PC-9 (cell line): ENCODE measurements at regions not wholly inside any gene's neighbourhood (a gene's known extent, or its start where the extent isn't known, plus 50 kb on each side); places are given as distances from the start of the nearest gene placed in this dataset.

Experiments used
- BruUV-seq: library from RNA; stranded (reverse); fragments of 400-500 nt; replicated peaks from 2 replicates; lab custom pipeline; 2021; lab: Mats Ljungman, UMichigan
- CTCF ChIA-PET: fragments of 300-600 bp; sonication (Branson Sonifier 250); formaldehyde crosslinking; loops from one replicate; lab custom pipeline; 2022; ENCODE audit warnings: antibody characterized with exemption; lab: Charles Lee
- POLR2A ChIA-PET: fragments of 300-600 bp; sonication (Branson Sonifier 250); formaldehyde crosslinking; loops from one replicate; lab custom pipeline; 2022; ENCODE audit warnings: antibody characterized with exemption; ENCODE audit not compliant: unreplicated experiment; lab: Charles Lee
- DNase-seq, 2 experiments: peaks; one replicate each; pipeline versions ENCODE4 v3.0.0 to v3.0.0-alpha.2; 2015 to 2022; ENCODE audit warnings: mixed read lengths in 1 of 2
- H2AFZ ChIP-seq: fragments of 200-600 bp; sonication (generic); 2 replicates; pipeline ENCODE4 v1.8.1; 2017; ENCODE audit warnings: antibody characterized with exemption
- H3F3A ChIP-seq: fragments of 200-600 bp; sonication (generic); 2 replicates; pipeline ENCODE4 v1.8.1; 2017; ENCODE audit warnings: antibody characterized with exemption, mild to moderate bottlenecking, low read depth; ENCODE audit not compliant: insufficient read depth
- H3K27ac ChIP-seq: fragments of 200-600 bp; sonication (generic); 2 replicates; pipeline ENCODE4 v1.6.1; 2016; ENCODE audit warnings: mixed run types
- H3K27me3 ChIP-seq: fragments of 200-600 bp; sonication (generic); 2 replicates; pipeline ENCODE4 v1.6.1; 2016; ENCODE audit warnings: low read depth, mixed run types; ENCODE audit not compliant: insufficient read depth
- H3K36me3 ChIP-seq: fragments of 200-600 bp; sonication (generic); 2 replicates; pipeline ENCODE4 v1.6.1; 2016; ENCODE audit warnings: low read depth, mixed run types
- H3K4me1 ChIP-seq: fragments of 200-600 bp; sonication (generic); replicated peaks from 2 replicates; pipeline ENCODE4 v1.6.1; 2016; ENCODE audit warnings: mixed run types; ENCODE audit not compliant: insufficient read depth
- H3K4me2 ChIP-seq: fragments of 200-600 bp; sonication (generic); 2 replicates; pipeline ENCODE4 v1.6.1; 2017; ENCODE audit warnings: mixed run types
- H3K4me3 ChIP-seq: fragments of 200-600 bp; sonication (generic); 2 replicates; pipeline ENCODE4 v1.6.1; 2016; ENCODE audit warnings: mixed run types
- H3K79me2 ChIP-seq: fragments of 200-600 bp; sonication (generic); 2 replicates; pipeline ENCODE4 v1.6.1; 2017; ENCODE audit warnings: low read depth, mixed run types
- H3K9me2 ChIP-seq: fragments of 200-600 bp; sonication (generic); 2 replicates; pipeline ENCODE4 v1.8.1; 2017; ENCODE audit warnings: mild to moderate bottlenecking; ENCODE audit not compliant: insufficient read depth
- H3K9me3 ChIP-seq: fragments of 200-600 bp; sonication (generic); 2 replicates; pipeline ENCODE4 v1.8.1; 2016; ENCODE audit warnings: low read depth; ENCODE audit not compliant: insufficient read depth
- H4K20me1 ChIP-seq: fragments of 200-600 bp; sonication (generic); 2 replicates; pipeline ENCODE4 v1.8.1; 2017; ENCODE audit not compliant: insufficient read depth
- EZH2 ChIP-seq: fragments of 200-600 bp; sonication (generic); IDR thresholded peaks from 2 replicates; pipeline ENCODE4 v1.8.0; 2017; ENCODE audit warnings: antibody characterized with exemption, low read depth
- intact Hi-C: fragments of 100-400 bp; cut with micrococcal nuclease; formaldehyde crosslinking; loops from one replicate; pipeline ENCODE4 v1.10.0; 2022; ENCODE audit not compliant: unreplicated experiment
- TF ChIP-seq, protein P1 (sequence below): fragments of 200-600 bp; sonication (generic); conservative IDR thresholded peaks from 2 replicates; pipeline ENCODE4 v1.6.1; 2017; ENCODE audit warnings: mixed run types, antibody characterized with exemption, mild to moderate bottlenecking, moderate library complexity

DNA sequence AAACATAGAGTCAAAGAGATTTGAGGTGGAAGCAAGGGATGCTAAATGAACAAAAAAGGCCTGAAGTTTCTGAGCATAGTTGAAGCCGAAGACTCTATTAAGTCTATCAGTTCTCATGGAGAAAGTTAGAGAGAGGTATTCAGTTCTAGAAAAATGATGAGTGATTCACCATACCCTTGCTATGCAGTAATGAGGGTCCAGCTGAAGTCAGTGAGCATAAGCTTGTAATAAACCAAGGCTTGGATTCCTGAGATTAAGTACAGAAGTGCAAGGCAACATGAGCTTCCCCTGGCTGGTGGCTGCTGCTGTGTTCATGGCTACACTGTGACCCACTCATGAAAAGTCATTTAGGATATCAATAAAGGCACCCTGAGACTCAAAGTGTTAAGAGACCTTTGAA lies 129.7 kb upstream of the MTAP start:
- DNase-seq, result no peak
- intact Hi-C loops, result no loop called here
- BruUV-seq, result no TSS peak
- POLR2A ChIA-PET, result interaction anchor here (0.5 kb wide), 1 partner anchor 215 kb away, joined by 4 read pairs; no protein-coding TSS in a partner anchor
- no peak overlapping the region for H3K27ac ChIP-seq
- TF ChIP-seq, protein P1, sequence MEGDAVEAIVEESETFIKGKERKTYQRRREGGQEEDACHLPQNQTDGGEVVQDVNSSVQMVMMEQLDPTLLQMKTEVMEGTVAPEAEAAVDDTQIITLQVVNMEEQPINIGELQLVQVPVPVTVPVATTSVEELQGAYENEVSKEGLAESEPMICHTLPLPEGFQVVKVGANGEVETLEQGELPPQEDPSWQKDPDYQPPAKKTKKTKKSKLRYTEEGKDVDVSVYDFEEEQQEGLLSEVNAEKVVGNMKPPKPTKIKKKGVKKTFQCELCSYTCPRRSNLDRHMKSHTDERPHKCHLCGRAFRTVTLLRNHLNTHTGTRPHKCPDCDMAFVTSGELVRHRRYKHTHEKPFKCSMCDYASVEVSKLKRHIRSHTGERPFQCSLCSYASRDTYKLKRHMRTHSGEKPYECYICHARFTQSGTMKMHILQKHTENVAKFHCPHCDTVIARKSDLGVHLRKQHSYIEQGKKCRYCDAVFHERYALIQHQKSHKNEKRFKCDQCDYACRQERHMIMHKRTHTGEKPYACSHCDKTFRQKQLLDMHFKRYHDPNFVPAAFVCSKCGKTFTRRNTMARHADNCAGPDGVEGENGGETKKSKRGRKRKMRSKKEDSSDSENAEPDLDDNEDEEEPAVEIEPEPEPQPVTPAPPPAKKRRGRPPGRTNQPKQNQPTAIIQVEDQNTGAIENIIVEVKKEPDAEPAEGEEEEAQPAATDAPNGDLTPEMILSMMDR, result no peak
- TF ChIP-seq EZH2, result no peak
- H3K9me2 ChIP-seq, result no peaks in the 10 kb centered on the region
- H4K20me1 ChIP-seq, result no peaks in the 10 kb centered on the region
- H3K79me2 ChIP-seq, result no peaks in the 10 kb centered on the region
- peaks cover 11% of the 10 kb centered on the region; the same call in 1 of the 2 replicates for H3K4me1 ChIP-seq
- H2AFZ ChIP-seq, result no peak overlapping the region
- H3K4me2 ChIP-seq, result no peak overlapping the region
- no peak overlapping the region for H3K4me3 ChIP-seq
- no peaks in the 10 kb centered on the region for H3K27me3 ChIP-seq
- H3F3A ChIP-seq, result peaks cover 6% of the 10 kb centered on the region
- CTCF ChIA-PET, result no interaction called here
- no peaks in the 10 kb centered on the region for H3K36me3 ChIP-seq
- H3K9me3 ChIP-seq, result no peaks in the 10 kb centered on the region; the same call in 1 of the 2 replicates

DNA sequence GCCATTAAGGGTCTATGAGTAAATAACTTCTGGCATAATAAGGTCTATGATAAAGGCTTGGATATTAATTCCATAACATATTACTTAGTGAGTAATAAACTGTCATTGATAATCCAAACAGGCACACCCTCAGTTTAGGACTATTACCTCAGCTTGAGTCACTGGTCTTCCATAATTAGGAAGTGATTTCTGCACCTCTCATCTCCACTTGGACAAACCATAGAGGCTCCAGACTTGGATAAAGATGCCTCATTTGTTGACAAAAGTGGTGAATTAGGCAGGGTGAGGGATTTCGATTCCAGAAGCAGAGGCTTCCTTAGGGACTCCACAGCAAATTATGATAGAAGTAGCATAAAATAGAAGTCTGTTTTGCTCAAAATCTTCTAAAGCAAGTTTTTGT lies 127.5 kb upstream of the MTAP start:
- Histone ChIP-seq H3K4me3 (no peak overlapping the region), H3F3A (peaks cover 10% of the 10 kb centered on the region), H3K27me3 (no peaks in the 10 kb centered on the region), H3K79me2 (no peaks in the 10 kb centered on the region), H2AFZ (no peak overlapping the region), H3K36me3 (no peaks in the 10 kb centered on the region), H4K20me1 (no peaks in the 10 kb centered on the region), H3K9me2 (no peaks in the 10 kb centered on the region), H3K27ac (no peak overlapping the region), H3K4me2 (no peak overlapping the region), H3K4me1 (peaks cover 31% of the 10 kb centered on the region), H3K9me3 (no peaks in the 10 kb centered on the region; the same call in 1 of the 2 replicates)
- intact Hi-C loops, result loop anchor here (5.0 kb wide), 1 partner anchor 98 kb away; no protein-coding TSS in a partner anchor
- DNase-seq, result no peak
- ChIA-PET POLR2A (no interaction called here), CTCF (no interaction called here)
- BruUV-seq, result no TSS peak
- no peak for TF ChIP-seq EZH2
- TF ChIP-seq, protein P1, result no peak

DNA sequence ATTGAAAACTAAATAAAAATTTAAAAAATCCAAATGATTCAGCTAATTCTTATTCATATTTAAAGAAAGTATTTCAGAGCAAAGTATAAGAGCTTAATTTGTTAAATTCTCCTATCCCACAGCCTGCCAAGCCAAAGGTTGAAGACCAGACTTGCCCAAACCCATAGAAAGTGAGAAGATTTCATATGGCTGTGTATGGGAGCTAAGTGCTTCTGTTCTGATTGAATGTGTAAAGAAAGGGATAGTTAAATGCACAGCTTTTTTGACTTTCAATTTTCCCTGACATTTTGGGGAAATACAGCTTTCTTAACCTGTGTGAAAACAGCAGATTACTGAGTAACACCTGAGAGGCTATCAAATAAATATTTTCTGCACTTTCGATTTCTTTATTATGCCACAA lies 125.0 kb upstream of the MTAP start:
- peaks cover 50% of the 10 kb centered on the region for H3K4me1 ChIP-seq

More for the DNA sequence above, 125.0 kb upstream of the MTAP start:
- H3K4me2 ChIP-seq, result peak overlapping the region; percentile 76
- POLR2A ChIA-PET, result no interaction called here
- peak overlapping the region; percentile 45; the same call in 1 of the 2 replicates for H3K4me3 ChIP-seq
- peaks cover 18% of the 10 kb centered on the region for H3F3A ChIP-seq
- peak overlapping the region; percentile 74 for H2AFZ ChIP-seq
- DNase-seq, result no peak
- TSS peak; percentile 36 for BruUV-seq
- CTCF ChIA-PET, result no interaction called here
- H3K9me2 ChIP-seq, result no peaks in the 10 kb centered on the region
- H3K9me3 ChIP-seq, result no peaks in the 10 kb centered on the region; the same call in 1 of the 2 replicates
- no peaks in the 10 kb centered on the region for H4K20me1 ChIP-seq
- no peaks in the 10 kb centered on the region for H3K79me2 ChIP-seq
- intact Hi-C loops, result loop anchor here (5.0 kb wide), 1 partner anchor 100 kb away; no protein-coding TSS in a partner anchor
- H3K27me3 ChIP-seq, result no peaks in the 10 kb centered on the region
- peak overlapping the region; percentile 79 for H3K27ac ChIP-seq
- no peak for TF ChIP-seq EZH2
- TF ChIP-seq, protein P1, result no peak
- no peaks in the 10 kb centered on the region for H3K36me3 ChIP-seq
